SH-SY5Y (cell line): ENCODE measurements at regions not wholly inside any gene's neighbourhood (a gene's known extent, or its start where the extent isn't known, plus 50 kb on each side); places are given as distances from the start of the nearest gene placed in this dataset.

Experiments used
- GATA2 ChIP-seq: IDR thresholded peaks from 2 replicates; pipeline ENCODE4 v1.6.1; 2011; ENCODE audit warnings: mild to moderate bottlenecking, low read depth, low read length
- GATA3 ChIP-seq: IDR thresholded peaks from 2 replicates; pipeline ENCODE4 v1.6.1; 2011; ENCODE audit warnings: low read depth, mild to moderate bottlenecking, low read length, moderate library complexity

GRCh38 chr2:144012304-144012703 is 507.6 kb downstream of the ZEB2 start:
- TF ChIP-seq GATA2 (no peak), GATA3 (no peak)
